NCI-H226 (cell line): ENCODE measurements at regions not wholly inside any gene's neighbourhood (a gene's known extent, or its start where the extent isn't known, plus 50 kb on each side); places are given as distances from the start of the nearest gene placed in this dataset.

ENCODE experiments used
- DNase-seq: peaks from one replicate; pipeline ENCODE4 v3.0.0-alpha.2; 2015

- DNase-seq = no peak
These were observed 105.1 kb downstream of the TRAPPC11 start for GRCh38 chr4:183763990-183764754.

GRCh38 chr4:183765251-183765911, 106.3 kb downstream of the TRAPPC11 start:
- no peak for DNase-seq

- DNase-seq = no peak
These were observed 107.0 kb downstream of the TRAPPC11 start for GRCh38 chr4:183766140-183766539.

- DNase-seq = no peak
These were observed 111.8 kb downstream of the TRAPPC11 start for GRCh38 chr4:183770906-183771305.

GRCh38 chr4:183772361-183772760, 113.3 kb downstream of the TRAPPC11 start:
- DNase-seq = no peak

- no peak for DNase-seq
These were observed 114.7 kb downstream of the TRAPPC11 start for GRCh38 chr4:183773790-183774189.

- DNase-seq = no peak
These were observed 121.8 kb upstream of the STOX2 start for GRCh38 chr4:183783306-183783705.

GRCh38 chr4:183783991-183784553, 121.0 kb upstream of the STOX2 start:
- peak; percentile 41 for DNase-seq

GRCh38 chr4:183788308-183788905, 116.7 kb upstream of the STOX2 start:
- no peak for DNase-seq

GRCh38 chr4:183789657-183790056, 115.5 kb upstream of the STOX2 start:
- DNase-seq = no peak

- DNase-seq = no peak
These were observed 114.4 kb upstream of the STOX2 start for GRCh38 chr4:183790661-183791060.

- no peak for DNase-seq
These were observed 108.1 kb upstream of the STOX2 start for GRCh38 chr4:183797011-183797444.

- no peak for DNase-seq
These were observed 107.4 kb upstream of the STOX2 start for GRCh38 chr4:183797445-183798300.

- no peak for DNase-seq
These were observed 106.5 kb upstream of the STOX2 start for GRCh38 chr4:183798301-183799253.

GRCh38 chr4:183801457-183802165, 103.5 kb upstream of the STOX2 start:
- no peak for DNase-seq

GRCh38 chr4:183806341-183806740, 98.8 kb upstream of the STOX2 start:
- no peak for DNase-seq

GRCh38 chr4:183807420-183808096, 97.5 kb upstream of the STOX2 start:
- no peak for DNase-seq

GRCh38 chr4:183808097-183808456, 97.0 kb upstream of the STOX2 start:
- no peak for DNase-seq

GRCh38 chr4:183812567-183812966, 92.5 kb upstream of the STOX2 start:
- DNase-seq = no peak

GRCh38 chr4:183814461-183814860, 90.6 kb upstream of the STOX2 start:
- no peak for DNase-seq
